Sigmoid colon (tissue), 4 donors: ENCODE measurements at regions not wholly inside any gene's neighbourhood (a gene's known extent, or its start where the extent isn't known, plus 50 kb on each side); places are given as distances from the start of the nearest gene placed in this dataset.

Source experiments
- CTCF ChIP-seq, 4 experiments: fragments of 450-650 bp in 3 of 4; fragments of 200-600 bp in 1 of 4; IDR thresholded peaks; one replicate each; pipeline ENCODE4 v1.5.1; 2016 to 2019; ENCODE audit warnings: antibody characterized with exemption in 4 of 4, mild to moderate bottlenecking in 3 of 4, moderate library complexity in 2 of 4
- EP300 ChIP-seq, 4 donors: sonication (generic); formaldehyde crosslinking; IDR thresholded peaks; one replicate each; pipeline ENCODE4 v1.6.1; 2017; ENCODE audit warnings: antibody characterized with exemption in 4 of 4
- POLR2A ChIP-seq, 2 donors: fragments of 450-650 bp; IDR thresholded peaks; one replicate each; pipeline ENCODE4 v1.6.1; 2016; ENCODE audit warnings: antibody characterized with exemption in 2 of 2, mild to moderate bottlenecking in 2 of 2, moderate library complexity in 2 of 2
- POLR2AphosphoS5 ChIP-seq, 4 donors: sonication (generic); formaldehyde crosslinking; IDR thresholded peaks; one replicate each; pipeline ENCODE4 v1.6.1; 2017; ENCODE audit warnings: antibody characterized with exemption in 4 of 4

DNA sequence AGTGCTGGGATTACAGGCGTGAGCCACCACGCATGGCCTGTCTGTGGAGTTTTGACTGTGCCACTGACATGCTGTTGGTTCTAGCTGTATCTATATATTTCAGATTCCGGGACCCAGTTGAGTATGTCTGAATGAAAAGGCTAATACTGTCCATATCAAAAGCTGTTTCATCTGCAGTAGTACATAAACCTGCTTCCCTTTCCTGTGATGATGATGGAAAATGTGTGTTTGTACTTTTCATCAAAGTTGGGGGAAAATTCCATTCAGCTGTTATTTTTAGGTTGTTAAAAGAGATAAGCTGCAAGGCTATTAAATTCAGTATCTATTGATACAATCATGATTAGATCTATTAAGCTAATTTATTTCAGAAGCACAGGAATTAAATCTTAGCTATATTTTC is 237.6 kb upstream of the ADAMTSL1 start:
- TF ChIP-seq EP300 (IDR thresholded peaks at IDR 0.05) (no peak), CTCF (IDR thresholded peaks at IDR 0.05) (no peak), POLR2A (IDR thresholded peaks at IDR 0.05) (no peak), POLR2AphosphoS5 (IDR thresholded peaks at IDR 0.05) (no peak)
